ENCODE measurements at regions not wholly inside any gene's neighbourhood (a gene's known extent, or its start where the extent isn't known, plus 50 kb on each side); places are given as distances from the start of the nearest gene placed in this dataset.

GRCh38 chr6:87926072-87926471 is 121.6 kb upstream of the SPACA1 start:
- H3K36me3 Mint-ChIP-seq (ENCODE audit: insufficient read depth, unreplicated experiment), result peaks cover 6% of the 10 kb centered on the region
- peaks cover 22% of the 10 kb centered on the region for H3K4me1 Mint-ChIP-seq (ENCODE audit: low read depth, unreplicated experiment)
- no peak overlapping the region for H3K27ac Mint-ChIP-seq (ENCODE audit: unreplicated experiment)
- no peak for DNase-seq
- CTCF ChIA-PET, result no interaction called here
- intact Hi-C loops (cut with micrococcal nuclease; ENCODE audit: unreplicated experiment), result loop anchor here (5.0 kb wide), 2 partner anchors 81 to 856 kb away; no protein-coding TSS in a partner anchor
- no peaks in the 10 kb centered on the region for H3K9me3 Mint-ChIP-seq (ENCODE audit: low read depth, unreplicated experiment)
- no TSS peak for BruUV-seq (replicated peaks)
- TF ChIP-seq, protein P1, sequence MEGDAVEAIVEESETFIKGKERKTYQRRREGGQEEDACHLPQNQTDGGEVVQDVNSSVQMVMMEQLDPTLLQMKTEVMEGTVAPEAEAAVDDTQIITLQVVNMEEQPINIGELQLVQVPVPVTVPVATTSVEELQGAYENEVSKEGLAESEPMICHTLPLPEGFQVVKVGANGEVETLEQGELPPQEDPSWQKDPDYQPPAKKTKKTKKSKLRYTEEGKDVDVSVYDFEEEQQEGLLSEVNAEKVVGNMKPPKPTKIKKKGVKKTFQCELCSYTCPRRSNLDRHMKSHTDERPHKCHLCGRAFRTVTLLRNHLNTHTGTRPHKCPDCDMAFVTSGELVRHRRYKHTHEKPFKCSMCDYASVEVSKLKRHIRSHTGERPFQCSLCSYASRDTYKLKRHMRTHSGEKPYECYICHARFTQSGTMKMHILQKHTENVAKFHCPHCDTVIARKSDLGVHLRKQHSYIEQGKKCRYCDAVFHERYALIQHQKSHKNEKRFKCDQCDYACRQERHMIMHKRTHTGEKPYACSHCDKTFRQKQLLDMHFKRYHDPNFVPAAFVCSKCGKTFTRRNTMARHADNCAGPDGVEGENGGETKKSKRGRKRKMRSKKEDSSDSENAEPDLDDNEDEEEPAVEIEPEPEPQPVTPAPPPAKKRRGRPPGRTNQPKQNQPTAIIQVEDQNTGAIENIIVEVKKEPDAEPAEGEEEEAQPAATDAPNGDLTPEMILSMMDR (IDR thresholded peaks at IDR 0.05; ENCODE audit: unreplicated experiment), result no peak
- H3K4me3 Mint-ChIP-seq (ENCODE audit: low read depth, unreplicated experiment), result no peak overlapping the region
- no peaks in the 10 kb centered on the region for H3K27me3 Mint-ChIP-seq (ENCODE audit: unreplicated experiment)

- no peaks in the 10 kb centered on the region for H3K9me3 Mint-ChIP-seq (ENCODE audit: low read depth, unreplicated experiment)
- no peaks in the 10 kb centered on the region for H3K27me3 Mint-ChIP-seq (ENCODE audit: unreplicated experiment)
- TF ChIP-seq, protein P1 (IDR thresholded peaks at IDR 0.05; ENCODE audit: unreplicated experiment), result no peak
- H3K36me3 Mint-ChIP-seq (ENCODE audit: insufficient read depth, unreplicated experiment), result peaks cover 6% of the 10 kb centered on the region
- no peak overlapping the region for H3K27ac Mint-ChIP-seq (ENCODE audit: unreplicated experiment)
- peaks cover 22% of the 10 kb centered on the region for H3K4me1 Mint-ChIP-seq (ENCODE audit: low read depth, unreplicated experiment)
- CTCF ChIA-PET, result no interaction called here
- DNase-seq, result no peak
- intact Hi-C loops (cut with micrococcal nuclease; ENCODE audit: unreplicated experiment), result loop anchor here (5.0 kb wide), 2 partner anchors 82 to 857 kb away; no protein-coding TSS in a partner anchor
- H3K4me3 Mint-ChIP-seq (ENCODE audit: low read depth, unreplicated experiment), result no peak overlapping the region
- no TSS peak for BruUV-seq (replicated peaks)
These were observed 122.1 kb upstream of the SPACA1 start for GRCh38 chr6:87925373-87926060.

DNA sequence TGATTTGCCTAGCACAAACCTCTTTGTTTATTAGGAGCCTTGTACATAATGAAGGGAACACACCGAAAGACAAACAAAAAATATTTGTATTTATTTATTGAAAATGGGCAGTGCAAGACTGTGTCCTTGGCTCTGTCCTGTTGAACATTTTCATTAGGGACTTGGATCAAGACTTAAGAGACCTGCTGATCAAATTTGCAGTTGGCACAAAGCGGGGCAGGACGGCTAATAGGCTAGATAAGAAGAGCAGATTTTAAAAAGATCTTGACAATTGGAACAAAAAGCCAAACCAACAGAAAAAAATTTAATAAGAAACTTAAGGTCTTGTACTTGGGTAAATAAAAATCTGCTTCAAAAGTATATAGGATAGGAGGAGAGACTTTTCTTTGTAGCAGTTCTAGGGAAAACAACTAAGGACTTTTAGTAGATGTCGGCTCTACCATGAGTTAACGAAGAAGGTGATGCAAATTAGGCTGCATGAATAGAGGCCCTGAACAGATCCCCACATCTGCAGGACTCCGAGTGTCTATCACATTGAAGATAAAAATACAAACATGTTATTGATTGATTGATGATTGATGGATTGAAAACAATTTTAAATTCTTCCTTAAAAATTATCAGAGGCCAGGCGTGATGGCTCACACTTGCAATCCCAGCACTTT is 124.1 kb upstream of the SPACA1 start:
- Mint-ChIP-seq H3K4me3 (ENCODE audit: low read depth, unreplicated experiment) (no peak overlapping the region), H3K36me3 (ENCODE audit: insufficient read depth, unreplicated experiment) (no peaks in the 10 kb centered on the region), H3K27me3 (ENCODE audit: unreplicated experiment) (no peaks in the 10 kb centered on the region), H3K9me3 (ENCODE audit: low read depth, unreplicated experiment) (no peaks in the 10 kb centered on the region), H3K27ac (ENCODE audit: unreplicated experiment) (no peak overlapping the region), H3K4me1 (ENCODE audit: low read depth, unreplicated experiment) (peaks cover 17% of the 10 kb centered on the region)
- no peak for DNase-seq
- no TSS peak for BruUV-seq (replicated peaks)
- TF ChIP-seq, protein P1 (IDR thresholded peaks at IDR 0.05; ENCODE audit: unreplicated experiment), result no peak
- CTCF ChIA-PET, result no interaction called here
- intact Hi-C loops (cut with micrococcal nuclease; ENCODE audit: unreplicated experiment), result no loop called here

- no TSS peak for BruUV-seq (replicated peaks)
- H3K27me3 Mint-ChIP-seq (ENCODE audit: unreplicated experiment), result no peaks in the 10 kb centered on the region
- peaks cover 21% of the 10 kb centered on the region for H3K4me1 Mint-ChIP-seq (ENCODE audit: low read depth, unreplicated experiment)
- TF ChIP-seq, protein P1 (IDR thresholded peaks at IDR 0.05; ENCODE audit: unreplicated experiment), result no peak
- no peaks in the 10 kb centered on the region for H3K36me3 Mint-ChIP-seq (ENCODE audit: insufficient read depth, unreplicated experiment)
- intact Hi-C loops (cut with micrococcal nuclease; ENCODE audit: unreplicated experiment), result no loop called here
- no peak overlapping the region for H3K27ac Mint-ChIP-seq (ENCODE audit: unreplicated experiment)
- no peaks in the 10 kb centered on the region for H3K9me3 Mint-ChIP-seq (ENCODE audit: low read depth, unreplicated experiment)
- CTCF ChIA-PET, result no interaction called here
- no peak for DNase-seq
- H3K4me3 Mint-ChIP-seq (ENCODE audit: low read depth, unreplicated experiment), result no peak overlapping the region
These were observed 124.7 kb upstream of the SPACA1 start for GRCh38 chr6:87922947-87923330.
